ENCODE measurements at regions not wholly inside any gene's neighbourhood (a gene's known extent, or its start where the extent isn't known, plus 50 kb on each side); places are given as distances from the start of the nearest gene placed in this dataset.

GRCh38 chr4:189311251-189311650 is 629.4 kb upstream of the FRG1 start:
- no peak overlapping the region for H3K27ac Mint-ChIP-seq
- H3K27me3 Mint-ChIP-seq (ENCODE audit: low read depth), result no peaks in the 10 kb centered on the region
- peaks cover 59% of the 10 kb centered on the region for H3K9me3 Mint-ChIP-seq
- peaks cover 11% of the 10 kb centered on the region for H3K36me3 Mint-ChIP-seq
- TF ChIP-seq CTCF (IDR thresholded peaks at IDR 0.05; ENCODE audit: unreplicated experiment), result no peak
- no peak overlapping the region for H3K4me3 Mint-ChIP-seq
- no peak for DNase-seq (ENCODE audit: low spot score in 2 of 2, unreplicated experiment in 2 of 2)
- no peaks in the 10 kb centered on the region for H3K4me1 Mint-ChIP-seq

GRCh38 chr4:189313064-189313463 is 627.6 kb upstream of the FRG1 start:
- TF ChIP-seq CTCF (IDR thresholded peaks at IDR 0.05; ENCODE audit: unreplicated experiment), result no peak
- Mint-ChIP-seq H3K9me3 (peaks cover 63% of the 10 kb centered on the region), H3K36me3 (peaks cover 10% of the 10 kb centered on the region)

GRCh38 chr4:189313861-189314513 is 626.7 kb upstream of the FRG1 start:
- Mint-ChIP-seq H3K4me1 (no peaks in the 10 kb centered on the region), H3K4me3 (no peak overlapping the region), H3K27me3 (ENCODE audit: low read depth) (no peaks in the 10 kb centered on the region), H3K9me3 (peaks cover 70% of the 10 kb centered on the region), H3K36me3 (peaks cover 10% of the 10 kb centered on the region), H3K27ac (no peak overlapping the region)
- TF ChIP-seq CTCF (IDR thresholded peaks at IDR 0.05; ENCODE audit: unreplicated experiment), result no peak
- no peak for DNase-seq (ENCODE audit: low spot score in 2 of 2, unreplicated experiment in 2 of 2)

More at GRCh38 chr4:189313064-189313463, 627.6 kb upstream of the FRG1 start:
- no peaks in the 10 kb centered on the region for H3K4me1 Mint-ChIP-seq
- H3K27me3 Mint-ChIP-seq (ENCODE audit: low read depth), result no peaks in the 10 kb centered on the region
- DNase-seq (ENCODE audit: low spot score in 2 of 2, unreplicated experiment in 2 of 2), result no peak
- no peak overlapping the region for H3K4me3 Mint-ChIP-seq
- no peak overlapping the region for H3K27ac Mint-ChIP-seq

- no peak for DNase-seq (ENCODE audit: low spot score in 2 of 2, unreplicated experiment in 2 of 2)
- Mint-ChIP-seq H3K4me3 (no peak overlapping the region), H3K9me3 (peaks cover 78% of the 10 kb centered on the region), H3K36me3 (no peaks in the 10 kb centered on the region), H3K4me1 (no peaks in the 10 kb centered on the region), H3K27me3 (ENCODE audit: low read depth) (no peaks in the 10 kb centered on the region), H3K27ac (no peak overlapping the region)
- TF ChIP-seq CTCF (IDR thresholded peaks at IDR 0.05; ENCODE audit: unreplicated experiment), result no peak
These were observed 618.2 kb upstream of the FRG1 start for GRCh38 chr4:189322426-189322825.

- H3K36me3 Mint-ChIP-seq, result peaks cover 2% of the 10 kb centered on the region
- H3K27ac Mint-ChIP-seq, result no peak overlapping the region
- DNase-seq (ENCODE audit: low spot score in 2 of 2, unreplicated experiment in 2 of 2), result no peak
- H3K4me3 Mint-ChIP-seq, result no peak overlapping the region
- no peak for TF ChIP-seq CTCF (IDR thresholded peaks at IDR 0.05; ENCODE audit: unreplicated experiment)
- H3K4me1 Mint-ChIP-seq, result no peaks in the 10 kb centered on the region
- peaks cover 83% of the 10 kb centered on the region for H3K9me3 Mint-ChIP-seq
- H3K27me3 Mint-ChIP-seq (ENCODE audit: low read depth), result no peaks in the 10 kb centered on the region
These were observed 598.8 kb upstream of the FRG1 start for GRCh38 chr4:189341881-189342280.

GRCh38 chr4:189355590-189355989 is 585.1 kb upstream of the FRG1 start:
- Mint-ChIP-seq H3K36me3 (no peaks in the 10 kb centered on the region), H3K4me1 (no peaks in the 10 kb centered on the region), H3K27ac (no peak overlapping the region), H3K9me3 (peaks cover 47% of the 10 kb centered on the region), H3K27me3 (ENCODE audit: low read depth) (no peaks in the 10 kb centered on the region), H3K4me3 (no peak overlapping the region)
- DNase-seq (ENCODE audit: low spot score in 2 of 2, unreplicated experiment in 2 of 2), result no peak
- no peak for TF ChIP-seq CTCF (IDR thresholded peaks at IDR 0.05; ENCODE audit: unreplicated experiment)
